ENCODE measurements at regions not wholly inside any gene's neighbourhood (a gene's known extent, or its start where the extent isn't known, plus 50 kb on each side); places are given as distances from the start of the nearest gene placed in this dataset.

DNA sequence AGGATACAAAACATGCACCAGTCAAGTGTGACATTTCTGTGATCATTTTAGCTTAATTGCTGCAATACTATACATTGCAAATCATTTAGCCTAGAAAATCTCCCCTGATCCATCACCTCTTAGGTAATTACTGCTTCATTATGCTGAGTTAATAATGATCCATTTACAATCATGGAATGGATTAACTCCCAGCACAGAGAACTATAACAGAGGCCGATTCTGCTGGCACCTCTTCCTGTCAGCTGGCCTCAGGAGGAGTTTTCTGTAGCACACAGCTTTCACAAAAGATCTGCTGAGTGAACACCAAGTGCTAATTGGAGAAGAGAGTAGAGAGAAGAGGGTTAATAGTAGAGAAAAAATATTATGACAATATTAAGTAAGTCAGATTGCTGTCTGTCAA lies 591.8 kb upstream of the KIRREL3 start:
- ChIA-PET CTCF (no interaction called here), POLR2A (no interaction called here)
- no peak overlapping the region for H3K4me3 Mint-ChIP-seq
- TF ChIP-seq, protein P1, sequence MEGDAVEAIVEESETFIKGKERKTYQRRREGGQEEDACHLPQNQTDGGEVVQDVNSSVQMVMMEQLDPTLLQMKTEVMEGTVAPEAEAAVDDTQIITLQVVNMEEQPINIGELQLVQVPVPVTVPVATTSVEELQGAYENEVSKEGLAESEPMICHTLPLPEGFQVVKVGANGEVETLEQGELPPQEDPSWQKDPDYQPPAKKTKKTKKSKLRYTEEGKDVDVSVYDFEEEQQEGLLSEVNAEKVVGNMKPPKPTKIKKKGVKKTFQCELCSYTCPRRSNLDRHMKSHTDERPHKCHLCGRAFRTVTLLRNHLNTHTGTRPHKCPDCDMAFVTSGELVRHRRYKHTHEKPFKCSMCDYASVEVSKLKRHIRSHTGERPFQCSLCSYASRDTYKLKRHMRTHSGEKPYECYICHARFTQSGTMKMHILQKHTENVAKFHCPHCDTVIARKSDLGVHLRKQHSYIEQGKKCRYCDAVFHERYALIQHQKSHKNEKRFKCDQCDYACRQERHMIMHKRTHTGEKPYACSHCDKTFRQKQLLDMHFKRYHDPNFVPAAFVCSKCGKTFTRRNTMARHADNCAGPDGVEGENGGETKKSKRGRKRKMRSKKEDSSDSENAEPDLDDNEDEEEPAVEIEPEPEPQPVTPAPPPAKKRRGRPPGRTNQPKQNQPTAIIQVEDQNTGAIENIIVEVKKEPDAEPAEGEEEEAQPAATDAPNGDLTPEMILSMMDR (IDR thresholded peaks at IDR 0.05): no peak
- H3K4me1 Mint-ChIP-seq (ENCODE audit: low read depth): no peaks in the 10 kb centered on the region
- intact Hi-C loops (cut with micrococcal nuclease): no loop called here
- ATAC-seq (no peak), DNase-seq (no peak)
- no peak overlapping the region for H3K27ac Mint-ChIP-seq
- no peaks in the 10 kb centered on the region for H3K9me3 Mint-ChIP-seq
- H3K36me3 Mint-ChIP-seq (ENCODE audit: low read depth): no peaks in the 10 kb centered on the region
- peaks cover 1% of the 10 kb centered on the region for H3K27me3 Mint-ChIP-seq

DNA sequence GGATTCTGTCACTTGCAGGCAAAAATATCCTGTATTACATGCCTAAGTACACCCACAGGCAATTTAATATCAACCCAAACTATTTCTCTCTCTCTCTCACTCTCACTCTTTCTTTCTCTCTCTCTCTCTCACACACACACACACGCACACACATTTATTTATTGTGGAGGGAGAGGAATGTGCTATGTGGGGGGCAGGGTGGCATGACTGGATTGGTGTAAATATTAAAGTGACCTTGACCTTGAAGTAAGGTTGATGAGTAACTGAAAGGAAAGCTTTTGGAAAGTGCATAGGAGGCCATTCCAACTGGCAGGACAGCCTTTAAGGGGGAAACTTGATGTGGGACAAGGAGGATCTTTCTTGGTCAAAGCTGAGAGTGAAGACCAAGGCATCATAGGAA lies 589.7 kb upstream of the KIRREL3 start:
- DNase-seq (no peak), ATAC-seq (no peak)
- H3K27me3 Mint-ChIP-seq: peaks cover 3% of the 10 kb centered on the region
- POLR2A ChIA-PET: no interaction called here
- intact Hi-C loops (cut with micrococcal nuclease): no loop called here
- H3K4me1 Mint-ChIP-seq (ENCODE audit: low read depth): no peaks in the 10 kb centered on the region
- H3K4me3 Mint-ChIP-seq: no peak overlapping the region
- CTCF ChIA-PET: no interaction called here
- H3K9me3 Mint-ChIP-seq: no peaks in the 10 kb centered on the region
- no peaks in the 10 kb centered on the region for H3K36me3 Mint-ChIP-seq (ENCODE audit: low read depth)
- TF ChIP-seq, protein P1 (IDR thresholded peaks at IDR 0.05): no peak
- no peak overlapping the region for H3K27ac Mint-ChIP-seq

DNA sequence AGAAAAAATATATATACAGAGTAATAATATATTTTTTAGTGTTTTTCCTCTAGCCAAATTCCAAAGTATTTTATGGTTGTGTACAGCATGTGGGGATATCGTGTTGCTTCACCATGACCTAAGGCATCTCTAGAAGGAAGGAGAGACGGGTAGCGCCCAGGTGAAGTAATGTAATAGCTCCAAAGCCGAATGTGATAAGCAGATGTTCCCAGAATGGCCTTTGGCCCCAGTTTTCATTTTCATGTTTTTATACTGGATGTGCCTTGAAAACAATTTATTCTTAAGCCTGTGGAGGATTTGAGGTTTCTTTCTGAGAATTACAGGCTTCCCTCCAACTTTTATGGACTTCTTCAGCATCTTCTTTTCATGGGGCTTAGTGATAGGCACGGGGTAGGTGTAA lies 587.9 kb upstream of the KIRREL3 start:
- Mint-ChIP-seq H3K9me3 (no peaks in the 10 kb centered on the region), H3K27me3 (peaks cover 3% of the 10 kb centered on the region), H3K36me3 (ENCODE audit: low read depth) (no peaks in the 10 kb centered on the region), H3K27ac (no peak overlapping the region), H3K4me1 (ENCODE audit: low read depth) (no peaks in the 10 kb centered on the region), H3K4me3 (no peak overlapping the region)
- POLR2A ChIA-PET: no interaction called here
- CTCF ChIA-PET: no interaction called here
- ATAC-seq (no peak), DNase-seq (no peak)
- TF ChIP-seq, protein P1 (IDR thresholded peaks at IDR 0.05): no peak
- intact Hi-C loops (cut with micrococcal nuclease): no loop called here

DNA sequence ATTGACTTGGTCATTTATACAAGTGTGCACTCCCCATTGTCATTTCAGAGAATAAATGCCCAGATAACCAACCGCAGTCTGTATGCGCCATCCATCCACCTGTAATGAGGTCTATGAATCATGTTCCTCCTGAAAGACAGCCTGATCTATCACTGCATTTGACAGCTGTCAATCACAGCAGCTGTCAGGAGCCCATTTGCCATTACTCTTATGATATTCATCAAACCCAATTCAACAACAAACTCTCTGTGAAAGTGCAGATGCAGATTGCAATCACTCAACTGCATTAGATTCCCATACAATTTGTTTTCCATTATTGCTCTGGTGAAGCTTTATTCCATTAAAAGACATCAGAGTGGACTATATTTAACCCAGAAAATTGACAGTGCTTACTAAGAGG lies 586.9 kb upstream of the KIRREL3 start:
- Mint-ChIP-seq H3K36me3 (ENCODE audit: low read depth) (no peaks in the 10 kb centered on the region), H3K4me1 (ENCODE audit: low read depth) (no peaks in the 10 kb centered on the region), H3K27me3 (peaks cover 3% of the 10 kb centered on the region), H3K4me3 (no peak overlapping the region), H3K27ac (no peak overlapping the region), H3K9me3 (no peaks in the 10 kb centered on the region)
- POLR2A ChIA-PET: no interaction called here
- CTCF ChIA-PET: interaction anchor here (1.0 kb wide), 1 partner anchor 117 kb away, joined by 3 read pairs; no protein-coding TSS in a partner anchor
- TF ChIP-seq, protein P1 (IDR thresholded peaks at IDR 0.05): no peak
- DNase-seq: no peak
- intact Hi-C loops (cut with micrococcal nuclease): no loop called here
- no peak for ATAC-seq

DNA sequence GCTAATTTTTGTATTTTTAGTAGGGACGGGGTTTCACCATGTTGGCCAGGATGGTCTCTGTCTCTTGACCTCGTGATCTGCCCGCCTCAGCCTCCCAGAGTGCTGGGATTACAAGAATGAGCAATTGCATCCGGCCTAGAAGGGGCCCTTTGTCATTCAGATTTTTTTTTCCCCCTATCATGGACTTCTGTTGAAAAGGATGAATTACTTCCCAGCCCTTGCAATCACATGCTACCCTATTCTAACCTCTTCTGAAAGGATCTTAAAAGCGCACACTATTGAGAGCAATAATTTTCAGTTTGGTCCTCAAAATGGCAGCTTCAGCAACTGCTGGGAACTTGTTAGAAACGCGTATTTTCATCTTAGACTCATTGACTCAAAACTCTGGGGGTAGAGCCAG lies 575.6 kb upstream of the KIRREL3 start:
- ATAC-seq (no peak), DNase-seq (no peak)
- ChIA-PET POLR2A (no interaction called here), CTCF (no interaction called here)
- H3K4me1 Mint-ChIP-seq (ENCODE audit: low read depth): no peaks in the 10 kb centered on the region
- H3K27ac Mint-ChIP-seq: no peak overlapping the region
- no peaks in the 10 kb centered on the region for H3K9me3 Mint-ChIP-seq
- H3K36me3 Mint-ChIP-seq (ENCODE audit: low read depth): no peaks in the 10 kb centered on the region
- H3K4me3 Mint-ChIP-seq: no peak overlapping the region
- intact Hi-C loops (cut with micrococcal nuclease): no loop called here
- TF ChIP-seq, protein P1 (IDR thresholded peaks at IDR 0.05): no peak
- H3K27me3 Mint-ChIP-seq: peaks cover 1% of the 10 kb centered on the region
